HAP-1 (cell line): ENCODE measurements at regions not wholly inside any gene's neighbourhood (a gene's known extent, or its start where the extent isn't known, plus 50 kb on each side); places are given as distances from the start of the nearest gene placed in this dataset.

Experiments used
- DNase-seq, 2 experiments: peaks; one replicate each; pipeline ENCODE4 v3.0.0-alpha.2; 2016 to 2020; ENCODE audit warnings: low spot score in 2 of 2
- H3K27me3 ChIP-seq: fragments of 250-450 bp; sonication (Bioruptor Pico); 2 replicates; pipeline ENCODE4 v1.5.1; 2020; ENCODE audit warnings: low read depth, mild to moderate bottlenecking, moderate library complexity
- H3K36me3 ChIP-seq: fragments of 250-450 bp; sonication (Bioruptor Pico); replicated peaks from 2 replicates; pipeline ENCODE4 v1.5.1; 2020; ENCODE audit warnings: mild to moderate bottlenecking
- H3K4me1 ChIP-seq: fragments of 250-450 bp; sonication (Bioruptor Pico); 2 replicates; pipeline ENCODE4 v1.5.1; 2020; ENCODE audit warnings: mild to moderate bottlenecking
- H3K4me3 ChIP-seq: fragments of 250-450 bp; sonication (Bioruptor Pico); 2 replicates; pipeline ENCODE4 v1.5.1; 2020; ENCODE audit warnings: mild to moderate bottlenecking, moderate library complexity
- H3K9me3 ChIP-seq: fragments of 250-450 bp; sonication (Bioruptor Pico); 2 replicates; pipeline ENCODE4 v1.5.1; 2020; ENCODE audit warnings: mild to moderate bottlenecking, moderate library complexity
- in situ Hi-C: fragments of 300-500 bp; cut with MboI; formaldehyde crosslinking; loops from 3 replicates; pipeline ENCODE4 v1.14.3; 2020; ENCODE audit warnings: low sequenced_read_pairs, inconsistent platforms, mixed read lengths

- in situ Hi-C loops: no loop called here
- H3K4me3 ChIP-seq: no peak overlapping the region
- no peaks in the 10 kb centered on the region for H3K27me3 ChIP-seq
- no peak for DNase-seq
- H3K4me1 ChIP-seq: no peaks in the 10 kb centered on the region
- no peaks in the 10 kb centered on the region for H3K36me3 ChIP-seq
- H3K9me3 ChIP-seq: no peaks in the 10 kb centered on the region
Observed at GRCh38 chr5:173734716-173735115, 118.3 kb upstream of the BOD1 start.

- Histone ChIP-seq H3K4me3 (no peak overlapping the region), H3K4me1 (no peaks in the 10 kb centered on the region), H3K9me3 (no peaks in the 10 kb centered on the region), H3K36me3 (no peaks in the 10 kb centered on the region), H3K27me3 (no peaks in the 10 kb centered on the region)
- DNase-seq: no peak
- in situ Hi-C loops: no loop called here
Observed at GRCh38 chr5:173735184-173735583, 118.7 kb upstream of the BOD1 start.

- in situ Hi-C loops: no loop called here
Observed at GRCh38 chr5:173735691-173736090, 119.2 kb upstream of the BOD1 start.

GRCh38 chr5:173736374-173736773 is 119.9 kb upstream of the BOD1 start:
- Histone ChIP-seq H3K4me3 (no peak overlapping the region), H3K9me3 (no peaks in the 10 kb centered on the region), H3K4me1 (no peaks in the 10 kb centered on the region), H3K27me3 (no peaks in the 10 kb centered on the region), H3K36me3 (no peaks in the 10 kb centered on the region)
- in situ Hi-C loops: no loop called here
- no peak for DNase-seq

More at GRCh38 chr5:173735691-173736090, 119.2 kb upstream of the BOD1 start:
- no peaks in the 10 kb centered on the region for H3K4me1 ChIP-seq
- no peaks in the 10 kb centered on the region for H3K36me3 ChIP-seq
- no peak overlapping the region for H3K4me3 ChIP-seq
- no peaks in the 10 kb centered on the region for H3K9me3 ChIP-seq
- H3K27me3 ChIP-seq: no peaks in the 10 kb centered on the region
- no peak for DNase-seq

GRCh38 chr5:173736923-173737412 is 120.5 kb upstream of the BOD1 start:
- in situ Hi-C loops: no loop called here
- no peaks in the 10 kb centered on the region for H3K4me1 ChIP-seq
- no peaks in the 10 kb centered on the region for H3K9me3 ChIP-seq
- DNase-seq: no peak
- no peaks in the 10 kb centered on the region for H3K36me3 ChIP-seq
- no peaks in the 10 kb centered on the region for H3K27me3 ChIP-seq
- no peak overlapping the region for H3K4me3 ChIP-seq

GRCh38 chr5:173739741-173740140 is 123.3 kb upstream of the BOD1 start:
- H3K27me3 ChIP-seq: no peaks in the 10 kb centered on the region
- no peak overlapping the region for H3K4me3 ChIP-seq
- no peak for DNase-seq
- in situ Hi-C loops: no loop called here
- H3K9me3 ChIP-seq: no peaks in the 10 kb centered on the region
- H3K4me1 ChIP-seq: no peaks in the 10 kb centered on the region
- no peaks in the 10 kb centered on the region for H3K36me3 ChIP-seq

- Histone ChIP-seq H3K36me3 (no peaks in the 10 kb centered on the region), H3K4me1 (no peaks in the 10 kb centered on the region), H3K4me3 (no peak overlapping the region), H3K9me3 (no peaks in the 10 kb centered on the region), H3K27me3 (no peaks in the 10 kb centered on the region)
- in situ Hi-C loops: no loop called here
- DNase-seq: no peak
Observed at GRCh38 chr5:173740400-173740799, 124.0 kb upstream of the BOD1 start.

GRCh38 chr5:173741087-173741486 is 124.6 kb upstream of the BOD1 start:
- no peak overlapping the region for H3K4me3 ChIP-seq
- no peak for DNase-seq
- no peaks in the 10 kb centered on the region for H3K9me3 ChIP-seq
- H3K4me1 ChIP-seq: peaks cover 4% of the 10 kb centered on the region
- in situ Hi-C loops: no loop called here
- no peaks in the 10 kb centered on the region for H3K36me3 ChIP-seq
- no peaks in the 10 kb centered on the region for H3K27me3 ChIP-seq

GRCh38 chr5:173741729-173742431 is 125.4 kb upstream of the BOD1 start:
- peaks cover 4% of the 10 kb centered on the region for H3K4me1 ChIP-seq
- H3K4me3 ChIP-seq: no peak overlapping the region
- H3K36me3 ChIP-seq: no peaks in the 10 kb centered on the region
- H3K9me3 ChIP-seq: no peaks in the 10 kb centered on the region
- DNase-seq: no peak
- in situ Hi-C loops: no loop called here
- H3K27me3 ChIP-seq: no peaks in the 10 kb centered on the region

- in situ Hi-C loops: no loop called here
- H3K4me1 ChIP-seq: peaks cover 4% of the 10 kb centered on the region
- no peaks in the 10 kb centered on the region for H3K27me3 ChIP-seq
- H3K9me3 ChIP-seq: no peaks in the 10 kb centered on the region
- H3K4me3 ChIP-seq: no peak overlapping the region
- no peak for DNase-seq
- H3K36me3 ChIP-seq: no peaks in the 10 kb centered on the region
Observed at GRCh38 chr5:173742432-173742816, 126.0 kb upstream of the BOD1 start.

GRCh38 chr5:173743641-173744343 is 127.3 kb upstream of the BOD1 start:
- no peak overlapping the region for H3K4me3 ChIP-seq
- H3K36me3 ChIP-seq: no peaks in the 10 kb centered on the region
- DNase-seq: no peak
- in situ Hi-C loops: no loop called here
- H3K27me3 ChIP-seq: no peaks in the 10 kb centered on the region
- no peaks in the 10 kb centered on the region for H3K9me3 ChIP-seq
- H3K4me1 ChIP-seq: peaks cover 4% of the 10 kb centered on the region

- in situ Hi-C loops: no loop called here
- peaks cover 4% of the 10 kb centered on the region for H3K4me1 ChIP-seq
Observed at GRCh38 chr5:173744551-173744950, 128.1 kb upstream of the BOD1 start.

GRCh38 chr5:173745123-173745522 is 128.7 kb upstream of the BOD1 start:
- in situ Hi-C loops: no loop called here
- no peak for DNase-seq
- H3K4me1 ChIP-seq: peaks cover 4% of the 10 kb centered on the region
- H3K4me3 ChIP-seq: no peak overlapping the region
- no peaks in the 10 kb centered on the region for H3K9me3 ChIP-seq
- no peaks in the 10 kb centered on the region for H3K27me3 ChIP-seq
- H3K36me3 ChIP-seq: no peaks in the 10 kb centered on the region

More at GRCh38 chr5:173744551-173744950, 128.1 kb upstream of the BOD1 start:
- H3K9me3 ChIP-seq: no peaks in the 10 kb centered on the region
- DNase-seq: no peak
- no peaks in the 10 kb centered on the region for H3K36me3 ChIP-seq
- no peaks in the 10 kb centered on the region for H3K27me3 ChIP-seq
- no peak overlapping the region for H3K4me3 ChIP-seq

GRCh38 chr5:173745557-173745956 is 129.1 kb upstream of the BOD1 start:
- Histone ChIP-seq H3K4me3 (no peak overlapping the region), H3K27me3 (no peaks in the 10 kb centered on the region)

More at GRCh38 chr5:173745557-173745956, 129.1 kb upstream of the BOD1 start:
- Histone ChIP-seq H3K4me1 (peaks cover 4% of the 10 kb centered on the region), H3K9me3 (no peaks in the 10 kb centered on the region), H3K36me3 (no peaks in the 10 kb centered on the region)
- in situ Hi-C loops: no loop called here
- DNase-seq: no peak
